DND-41 (cell line): ENCODE measurements at regions not wholly inside any gene's neighbourhood (a gene's known extent, or its start where the extent isn't known, plus 50 kb on each side); places are given as distances from the start of the nearest gene placed in this dataset.
"Not testable (repeated sequence)": the region's sequence is repeated elsewhere in the genome, so short reads cannot be mapped to it uniquely, and the experiment has no call there.

Source experiments
- ATAC-seq: fragments of 200-7000 bp; cut with Tn5 transposase; 3 replicates; pipeline ENCODE4 v1.9.1; 2021; ENCODE audit warnings: low read depth; ENCODE audit not compliant: insufficient read depth
- DNase-seq: peaks from one replicate; pipeline ENCODE4 v3.0.0-alpha.2; 2020
- H2AFZ ChIP-seq: 2 replicates; pipeline ENCODE4 v1.6.0; 2012; ENCODE audit warnings: low read depth, low read length
- H3K27ac ChIP-seq: 2 replicates; pipeline ENCODE4 v1.5.1; 2012; ENCODE audit warnings: low read length, inconsistent platforms
- H3K27me3 ChIP-seq: fragments of 200-600 bp; sonication (generic); 2 replicates; pipeline ENCODE4 v1.6.0; 2012; ENCODE audit warnings: low read length, mild to moderate bottlenecking, inconsistent platforms; ENCODE audit not compliant: insufficient read depth, poor library complexity
- H3K36me3 ChIP-seq: 2 replicates; pipeline ENCODE4 v1.5.1; 2012; ENCODE audit warnings: low read length, inconsistent platforms; ENCODE audit not compliant: insufficient read depth
- H3K4me1 ChIP-seq: 2 replicates; pipeline ENCODE4 v1.5.1; 2012; ENCODE audit warnings: mild to moderate bottlenecking, low read length; ENCODE audit not compliant: insufficient read depth
- H3K4me2 ChIP-seq: 2 replicates; pipeline ENCODE4 v1.6.0; 2012; ENCODE audit warnings: mild to moderate bottlenecking, moderate library complexity, low read length, inconsistent platforms; ENCODE audit not compliant: insufficient read depth
- H3K4me3 ChIP-seq, 2 experiments: fragments of 200-600 bp in 1 of 2; shearing (Covaris generic) in 1 of 2; 2 replicates each; pipeline ENCODE4 v1.5.1; 2012 to 2016; ENCODE audit warnings: inconsistent platforms in 2 of 2, low read length in 2 of 2, mild to moderate bottlenecking in 2 of 2, low read depth in 1 of 2, moderate library complexity in 1 of 2
- H3K79me2 ChIP-seq: 2 replicates; pipeline ENCODE4 v1.6.0; 2012; ENCODE audit warnings: low read length, inconsistent platforms; ENCODE audit not compliant: insufficient read depth
- H3K9ac ChIP-seq: 2 replicates; pipeline ENCODE4 v1.6.0; 2012; ENCODE audit warnings: low read depth, mild to moderate bottlenecking, inconsistent platforms, low read length, moderate library complexity
- H3K9me3 ChIP-seq: 2 replicates; pipeline ENCODE4 v1.5.1; 2012; ENCODE audit warnings: low read length, moderate library complexity, mild to moderate bottlenecking, inconsistent platforms; ENCODE audit not compliant: insufficient read depth, severe bottlenecking
- H4K20me1 ChIP-seq: 2 replicates; pipeline ENCODE4 v1.6.0; 2012; ENCODE audit warnings: low read length; ENCODE audit not compliant: insufficient read depth
- EZH2 ChIP-seq: IDR thresholded peaks from 3 replicates; pipeline ENCODE4 v1.6.1; 2012; ENCODE audit warnings: borderline replicate concordance, low read depth, mild to moderate bottlenecking, moderate library complexity, low read length, inconsistent platforms; ENCODE audit not compliant: severe bottlenecking
- TF ChIP-seq, protein P1 (sequence below): IDR thresholded peaks from 2 replicates; pipeline ENCODE4 v1.5.1; 2012; ENCODE audit warnings: borderline replicate concordance, low read length, moderate library complexity, mild to moderate bottlenecking; ENCODE audit not compliant: poor library complexity, severe bottlenecking; ENCODE audit errors: extremely low read depth

DNA sequence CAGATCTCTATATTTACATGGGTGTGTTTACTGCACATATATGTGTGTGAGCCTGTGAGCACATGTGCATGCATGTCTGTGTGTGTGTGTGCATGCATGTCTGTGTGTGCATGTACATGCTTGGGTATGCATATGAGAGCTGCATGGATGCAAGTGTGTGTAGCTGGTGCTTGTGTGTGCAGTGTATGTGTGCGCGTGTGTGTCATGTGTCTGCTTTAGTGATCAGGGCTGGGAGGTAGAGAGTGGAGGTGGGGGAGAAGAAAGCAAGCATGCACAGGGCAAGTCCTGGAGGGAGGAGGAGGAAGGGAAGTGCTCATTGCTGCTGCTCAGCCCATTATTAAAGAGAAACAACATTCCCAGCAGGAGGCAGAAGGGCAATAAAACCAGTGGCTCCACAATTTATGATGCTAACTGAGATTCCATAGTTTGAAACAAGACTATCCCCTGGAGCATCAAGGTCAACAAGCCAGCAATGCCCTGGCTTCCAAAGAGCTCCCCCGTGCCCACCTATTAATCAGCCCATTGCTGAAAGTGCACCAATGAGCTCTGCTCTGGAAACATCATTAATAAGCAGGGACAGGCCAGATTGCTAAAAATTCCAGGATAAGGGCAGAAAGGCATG lies 414.0 kb downstream of the MAFB start:
- no peak overlapping the region for H2AFZ ChIP-seq
- DNase-seq (no peak), ATAC-seq (no peak)
- no peak overlapping the region for H3K27ac ChIP-seq
- TF ChIP-seq EZH2: no peak
- TF ChIP-seq, protein P1, sequence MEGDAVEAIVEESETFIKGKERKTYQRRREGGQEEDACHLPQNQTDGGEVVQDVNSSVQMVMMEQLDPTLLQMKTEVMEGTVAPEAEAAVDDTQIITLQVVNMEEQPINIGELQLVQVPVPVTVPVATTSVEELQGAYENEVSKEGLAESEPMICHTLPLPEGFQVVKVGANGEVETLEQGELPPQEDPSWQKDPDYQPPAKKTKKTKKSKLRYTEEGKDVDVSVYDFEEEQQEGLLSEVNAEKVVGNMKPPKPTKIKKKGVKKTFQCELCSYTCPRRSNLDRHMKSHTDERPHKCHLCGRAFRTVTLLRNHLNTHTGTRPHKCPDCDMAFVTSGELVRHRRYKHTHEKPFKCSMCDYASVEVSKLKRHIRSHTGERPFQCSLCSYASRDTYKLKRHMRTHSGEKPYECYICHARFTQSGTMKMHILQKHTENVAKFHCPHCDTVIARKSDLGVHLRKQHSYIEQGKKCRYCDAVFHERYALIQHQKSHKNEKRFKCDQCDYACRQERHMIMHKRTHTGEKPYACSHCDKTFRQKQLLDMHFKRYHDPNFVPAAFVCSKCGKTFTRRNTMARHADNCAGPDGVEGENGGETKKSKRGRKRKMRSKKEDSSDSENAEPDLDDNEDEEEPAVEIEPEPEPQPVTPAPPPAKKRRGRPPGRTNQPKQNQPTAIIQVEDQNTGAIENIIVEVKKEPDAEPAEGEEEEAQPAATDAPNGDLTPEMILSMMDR: no peak
- H3K27me3 ChIP-seq: peaks cover 4% of the 10 kb centered on the region
- H3K4me1 ChIP-seq: no peaks in the 10 kb centered on the region
- H3K36me3 ChIP-seq: no peaks in the 10 kb centered on the region
- no peaks in the 10 kb centered on the region for H3K79me2 ChIP-seq
- H3K9ac ChIP-seq: no peak overlapping the region
- H3K9me3 ChIP-seq: no peaks in the 10 kb centered on the region
- H4K20me1 ChIP-seq: no peaks in the 10 kb centered on the region
- no peak overlapping the region for H3K4me2 ChIP-seq
- no peak overlapping the region for H3K4me3 ChIP-seq

- not testable (repeated sequence) for H3K9ac ChIP-seq, ATAC-seq, H3K27ac ChIP-seq, DNase-seq, H3K36me3 ChIP-seq, H3K4me2 ChIP-seq, H2AFZ ChIP-seq, H3K4me1 ChIP-seq, H3K4me3 ChIP-seq, H3K79me2 ChIP-seq, H4K20me1 ChIP-seq, H3K27me3 ChIP-seq, H3K9me3 ChIP-seq
Observed at GRCh38 chr20:40269274-40269673, 419.8 kb downstream of the MAFB start.

DNA sequence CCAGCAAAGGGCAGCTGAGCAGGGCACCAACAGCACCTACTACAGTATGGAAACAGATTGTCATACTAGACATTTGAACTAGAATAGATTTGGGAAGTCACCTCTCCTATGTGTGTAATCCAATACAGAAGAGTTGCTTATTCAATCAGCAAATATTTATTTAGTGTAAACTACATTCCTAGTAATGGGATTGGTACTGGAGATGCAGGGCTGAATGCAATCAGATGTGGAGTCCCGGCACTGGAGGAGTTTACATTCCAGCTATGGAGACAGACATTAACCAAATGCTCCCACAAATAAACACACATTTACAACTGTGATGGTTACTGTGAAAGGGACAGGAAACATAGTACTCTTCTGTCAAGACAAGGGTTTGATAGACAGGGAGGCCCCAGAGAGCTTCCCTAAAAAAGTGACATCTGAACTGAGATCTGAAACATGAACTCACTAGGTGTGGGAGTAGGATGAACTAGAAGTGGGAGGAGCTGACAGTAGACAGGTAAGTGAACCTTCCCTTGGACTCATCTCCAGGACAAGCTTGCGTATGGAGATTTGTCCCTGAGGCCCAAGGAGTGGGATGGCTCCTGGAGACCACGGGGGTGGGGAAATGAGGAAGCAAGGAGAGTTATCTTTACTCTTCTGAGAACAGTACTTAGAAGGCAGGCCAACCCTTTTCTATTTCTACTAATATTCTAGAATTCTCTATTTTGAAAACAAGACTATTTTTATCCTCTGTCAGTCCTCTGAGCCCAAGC lies 420.5 kb downstream of the MAFB start:
- ATAC-seq (no peak), DNase-seq (no peak)
- H3K4me3 ChIP-seq: no peak overlapping the region
- no peaks in the 10 kb centered on the region for H3K79me2 ChIP-seq
- no peak overlapping the region for H3K9ac ChIP-seq
- H3K27ac ChIP-seq: no peak overlapping the region
- TF ChIP-seq EZH2: no peak
- TF ChIP-seq, protein P1: no peak
- no peaks in the 10 kb centered on the region for H4K20me1 ChIP-seq
- no peak overlapping the region for H2AFZ ChIP-seq
- H3K4me2 ChIP-seq: no peak overlapping the region
- no peaks in the 10 kb centered on the region for H3K9me3 ChIP-seq
- no peaks in the 10 kb centered on the region for H3K36me3 ChIP-seq
- no peaks in the 10 kb centered on the region for H3K4me1 ChIP-seq
- no peaks in the 10 kb centered on the region for H3K27me3 ChIP-seq

DNA sequence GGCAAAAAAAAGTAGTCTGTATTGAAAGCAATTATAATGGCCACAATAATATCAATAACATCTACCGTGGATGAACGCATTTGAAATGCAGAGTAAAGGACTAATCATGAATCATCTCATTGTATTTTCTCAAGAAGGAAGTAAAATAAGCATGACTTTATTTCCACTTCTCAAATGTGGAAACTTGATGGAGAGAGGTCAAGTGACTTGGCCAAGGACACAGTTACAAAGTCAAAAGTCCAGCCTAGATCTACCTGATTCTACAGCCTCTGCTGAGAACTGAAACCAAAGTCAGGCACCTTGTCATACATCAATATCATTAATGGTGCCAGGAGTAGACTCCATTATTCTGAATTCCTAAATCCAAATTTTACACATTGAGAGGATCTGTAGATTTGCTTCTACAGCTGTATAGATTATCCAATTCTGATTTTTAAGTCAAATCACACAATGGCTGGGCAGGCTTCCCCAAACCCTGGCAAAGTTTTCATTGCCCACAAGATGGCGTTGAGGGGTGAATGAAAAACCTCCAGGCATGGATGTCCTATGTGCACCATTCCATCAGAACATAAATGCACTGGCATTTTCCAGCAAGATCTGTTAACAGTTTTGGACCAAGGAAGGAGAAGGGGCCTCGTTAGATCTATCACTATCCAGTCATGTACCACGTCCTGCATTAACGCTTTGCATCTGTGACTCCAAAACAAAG lies 423.1 kb downstream of the MAFB start:
- H3K4me1 ChIP-seq: peaks cover 19% of the 10 kb centered on the region
- no peaks in the 10 kb centered on the region for H3K79me2 ChIP-seq
- no peaks in the 10 kb centered on the region for H3K36me3 ChIP-seq
- peak; percentile 16 for DNase-seq
- H3K27ac ChIP-seq: no peak overlapping the region
- H3K9ac ChIP-seq: no peak overlapping the region
- H4K20me1 ChIP-seq: no peaks in the 10 kb centered on the region
- H2AFZ ChIP-seq: no peak overlapping the region
- no peaks in the 10 kb centered on the region for H3K9me3 ChIP-seq
- H3K4me3 ChIP-seq: no peak overlapping the region
- ATAC-seq: no peak
- no peaks in the 10 kb centered on the region for H3K27me3 ChIP-seq
- H3K4me2 ChIP-seq: no peak overlapping the region
- TF ChIP-seq, protein P1: peak; percentile 60
- TF ChIP-seq EZH2: no peak
